ENCODE measurements at regions not wholly inside any gene's neighbourhood (a gene's known extent, or its start where the extent isn't known, plus 50 kb on each side); places are given as distances from the start of the nearest gene placed in this dataset.

GRCh38 chr14:100397005-100397404 lies 73.9 kb downstream of the SLC25A47 start:
- ChIA-PET POLR2A (no interaction called here), CTCF (interaction anchor here (0.8 to 2.2 kb wide), 2 partner anchors 12 to 13 kb away, joined by 4 to 6 read pairs; no protein-coding TSS in a partner anchor)
- H3K36me3 Mint-ChIP-seq (ENCODE audit: low read depth) = no peaks in the 10 kb centered on the region
- TF ChIP-seq, protein P1, sequence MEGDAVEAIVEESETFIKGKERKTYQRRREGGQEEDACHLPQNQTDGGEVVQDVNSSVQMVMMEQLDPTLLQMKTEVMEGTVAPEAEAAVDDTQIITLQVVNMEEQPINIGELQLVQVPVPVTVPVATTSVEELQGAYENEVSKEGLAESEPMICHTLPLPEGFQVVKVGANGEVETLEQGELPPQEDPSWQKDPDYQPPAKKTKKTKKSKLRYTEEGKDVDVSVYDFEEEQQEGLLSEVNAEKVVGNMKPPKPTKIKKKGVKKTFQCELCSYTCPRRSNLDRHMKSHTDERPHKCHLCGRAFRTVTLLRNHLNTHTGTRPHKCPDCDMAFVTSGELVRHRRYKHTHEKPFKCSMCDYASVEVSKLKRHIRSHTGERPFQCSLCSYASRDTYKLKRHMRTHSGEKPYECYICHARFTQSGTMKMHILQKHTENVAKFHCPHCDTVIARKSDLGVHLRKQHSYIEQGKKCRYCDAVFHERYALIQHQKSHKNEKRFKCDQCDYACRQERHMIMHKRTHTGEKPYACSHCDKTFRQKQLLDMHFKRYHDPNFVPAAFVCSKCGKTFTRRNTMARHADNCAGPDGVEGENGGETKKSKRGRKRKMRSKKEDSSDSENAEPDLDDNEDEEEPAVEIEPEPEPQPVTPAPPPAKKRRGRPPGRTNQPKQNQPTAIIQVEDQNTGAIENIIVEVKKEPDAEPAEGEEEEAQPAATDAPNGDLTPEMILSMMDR (IDR thresholded peaks at IDR 0.05) = no peak
- H3K27ac Mint-ChIP-seq = no peak overlapping the region
- no peak for ATAC-seq
- no peaks in the 10 kb centered on the region for H3K4me1 Mint-ChIP-seq (ENCODE audit: low read depth)
- no peaks in the 10 kb centered on the region for H3K27me3 Mint-ChIP-seq
- intact Hi-C loops (cut with micrococcal nuclease) = no loop called here
- H3K4me3 Mint-ChIP-seq = no peak overlapping the region
- no peak for DNase-seq
- H3K9me3 Mint-ChIP-seq = no peaks in the 10 kb centered on the region

DNA sequence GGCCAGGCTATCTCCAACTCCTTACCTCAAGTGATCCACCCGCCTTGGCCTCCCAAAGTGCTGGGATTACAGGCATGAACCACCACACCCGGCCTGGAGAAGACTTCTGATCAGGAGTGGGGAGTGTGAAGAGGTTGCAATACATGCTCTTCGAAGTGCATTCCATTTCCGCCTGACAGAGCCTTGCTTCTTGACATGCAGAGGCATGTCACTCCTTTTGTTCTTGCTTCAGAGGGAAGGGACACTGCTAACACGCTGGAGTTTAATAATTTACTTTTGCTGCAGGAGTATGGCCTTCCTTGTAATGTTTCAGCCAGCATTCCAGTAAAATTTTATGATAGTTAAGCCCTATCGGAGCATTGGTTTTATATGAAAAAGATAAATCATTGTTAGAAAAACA lies 74.9 kb downstream of the SLC25A47 start:
- no peaks in the 10 kb centered on the region for H3K9me3 Mint-ChIP-seq
- DNase-seq (no peak), ATAC-seq (no peak)
- no peaks in the 10 kb centered on the region for H3K27me3 Mint-ChIP-seq
- no peaks in the 10 kb centered on the region for H3K36me3 Mint-ChIP-seq (ENCODE audit: low read depth)
- intact Hi-C loops (cut with micrococcal nuclease) = no loop called here
- H3K4me1 Mint-ChIP-seq (ENCODE audit: low read depth) = no peaks in the 10 kb centered on the region
- no peak overlapping the region for H3K4me3 Mint-ChIP-seq
- TF ChIP-seq, protein P1 (IDR thresholded peaks at IDR 0.05) = no peak
- no peak overlapping the region for H3K27ac Mint-ChIP-seq
- CTCF ChIA-PET = no interaction called here
- POLR2A ChIA-PET = interaction anchor here (0.6 kb wide), 1 partner anchor 293 kb away, joined by 4 read pairs; no protein-coding TSS in a partner anchor

DNA sequence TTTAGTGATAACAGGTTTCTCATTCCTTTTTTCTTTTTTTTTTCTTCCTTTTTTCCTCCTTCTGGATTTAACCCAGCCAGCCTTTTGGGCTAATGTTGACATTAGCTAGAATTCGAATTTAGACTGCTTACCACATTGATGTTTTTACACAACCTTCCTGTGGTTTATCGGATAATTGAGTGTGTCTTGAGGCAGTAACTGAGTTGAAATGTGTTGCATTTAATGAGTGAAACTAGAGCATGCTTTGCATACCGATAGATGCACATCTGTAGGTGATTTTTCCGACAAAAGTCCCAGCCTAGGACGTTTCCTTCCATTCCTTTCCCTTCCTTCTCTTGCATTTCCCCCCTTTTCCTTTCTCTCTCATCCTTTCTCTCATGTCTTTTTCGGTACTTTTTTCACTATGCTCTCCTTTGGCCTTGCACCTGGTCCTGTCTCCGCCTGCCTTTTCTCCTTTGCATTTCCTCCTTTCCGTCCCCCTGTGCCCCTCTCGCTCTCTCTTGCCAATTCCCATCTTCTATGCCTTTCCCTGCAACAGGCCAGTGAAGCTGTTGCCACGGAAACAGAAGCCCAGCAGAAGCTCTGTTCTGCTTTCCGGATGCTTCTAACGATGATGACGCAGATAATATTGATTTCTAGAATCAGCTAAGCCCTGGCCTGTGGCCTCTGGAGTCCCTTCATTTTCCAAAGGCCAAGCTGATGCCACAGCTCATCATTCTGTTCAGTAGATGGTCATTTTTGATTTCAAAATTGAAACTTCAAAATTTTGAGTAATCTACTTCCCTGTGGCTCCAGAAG lies 76.1 kb downstream of the SLC25A47 start:
- Mint-ChIP-seq H3K4me3 (no peak overlapping the region), H3K36me3 (ENCODE audit: low read depth) (no peaks in the 10 kb centered on the region), H3K27me3 (no peaks in the 10 kb centered on the region), H3K4me1 (ENCODE audit: low read depth) (peaks cover 2% of the 10 kb centered on the region), H3K27ac (no peak overlapping the region), H3K9me3 (no peaks in the 10 kb centered on the region)
- ATAC-seq (no peak), DNase-seq (no peak)
- ChIA-PET POLR2A (interaction anchor here (0.6 kb wide), 1 partner anchor 18 kb away, joined by 3 read pairs; no protein-coding TSS in a partner anchor), CTCF (interaction anchor here (0.9 to 1.5 kb wide), 3 partner anchors 14 to 254 kb away, joined by 3 to 5 read pairs (median 4); no protein-coding TSS in a partner anchor)
- TF ChIP-seq, protein P1 (IDR thresholded peaks at IDR 0.05) = no peak
- intact Hi-C loops (cut with micrococcal nuclease) = no loop called here

DNA sequence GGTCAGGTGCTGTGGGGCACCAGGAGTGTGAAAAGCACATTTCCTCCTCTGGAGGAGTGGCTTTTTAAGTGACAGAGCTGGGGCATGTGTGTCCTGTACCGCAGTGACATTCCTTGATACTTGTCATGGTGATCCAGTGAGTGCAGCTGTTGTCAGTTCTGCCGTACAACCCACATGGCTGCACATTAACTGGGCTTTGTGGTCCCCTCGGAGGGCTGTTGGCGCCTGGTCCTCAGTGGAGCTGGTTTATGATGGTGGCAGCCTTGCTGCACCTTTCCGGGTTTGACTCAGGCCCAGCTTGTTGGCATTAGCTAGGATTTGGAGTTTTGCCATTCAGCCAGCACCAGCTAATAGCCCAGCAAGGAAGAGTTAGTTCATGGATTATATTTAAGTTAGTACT lies 77.0 kb downstream of the SLC25A47 start:
- H3K4me3 Mint-ChIP-seq = no peak overlapping the region
- intact Hi-C loops (cut with micrococcal nuclease) = no loop called here
- TF ChIP-seq, protein P1 (IDR thresholded peaks at IDR 0.05) = no peak
- ChIA-PET CTCF (interaction anchor here (1.5 kb wide), 1 partner anchor 16 kb away, joined by 5 read pairs; no protein-coding TSS in a partner anchor), POLR2A (no interaction called here)
- H3K27ac Mint-ChIP-seq = no peak overlapping the region
- no peaks in the 10 kb centered on the region for H3K27me3 Mint-ChIP-seq
- H3K36me3 Mint-ChIP-seq (ENCODE audit: low read depth) = no peaks in the 10 kb centered on the region
- ATAC-seq = no peak
- DNase-seq = no peak
- H3K4me1 Mint-ChIP-seq (ENCODE audit: low read depth) = peaks cover 7% of the 10 kb centered on the region
- no peaks in the 10 kb centered on the region for H3K9me3 Mint-ChIP-seq

- intact Hi-C loops (cut with micrococcal nuclease) = no loop called here
- H3K4me1 Mint-ChIP-seq (ENCODE audit: low read depth) = peaks cover 14% of the 10 kb centered on the region
- no peak for ATAC-seq
These were observed 78.0 kb downstream of the SLC25A47 start for GRCh38 chr14:100401031-100401692.

More at GRCh38 chr14:100401031-100401692, 78.0 kb downstream of the SLC25A47 start:
- Mint-ChIP-seq H3K4me3 (no peak overlapping the region), H3K27me3 (no peaks in the 10 kb centered on the region), H3K9me3 (no peaks in the 10 kb centered on the region), H3K36me3 (ENCODE audit: low read depth) (no peaks in the 10 kb centered on the region), H3K27ac (no peak overlapping the region)
- no peak for DNase-seq
- CTCF ChIA-PET = no interaction called here
- POLR2A ChIA-PET = no interaction called here
- TF ChIP-seq, protein P1 (IDR thresholded peaks at IDR 0.05) = no peak
